HEK293T (cell line): ENCODE measurements at regions not wholly inside any gene's neighbourhood (a gene's known extent, or its start where the extent isn't known, plus 50 kb on each side); places are given as distances from the start of the nearest gene placed in this dataset.

Source experiments
- ARNT ChIP-seq: fragments of 450-650 bp; IDR thresholded peaks from 2 replicates; pipeline ENCODE4 v1.6.1; 2017; ENCODE audit warnings: mild to moderate bottlenecking
- ELF4 ChIP-seq: fragments of 450-650 bp; IDR thresholded peaks from 2 replicates; pipeline ENCODE4 v1.6.1; 2017; ENCODE audit warnings: antibody characterized with exemption
- SP1 ChIP-seq: fragments of 450-650 bp; IDR thresholded peaks from 2 replicates; pipeline ENCODE4 v1.6.1; 2017

DNA sequence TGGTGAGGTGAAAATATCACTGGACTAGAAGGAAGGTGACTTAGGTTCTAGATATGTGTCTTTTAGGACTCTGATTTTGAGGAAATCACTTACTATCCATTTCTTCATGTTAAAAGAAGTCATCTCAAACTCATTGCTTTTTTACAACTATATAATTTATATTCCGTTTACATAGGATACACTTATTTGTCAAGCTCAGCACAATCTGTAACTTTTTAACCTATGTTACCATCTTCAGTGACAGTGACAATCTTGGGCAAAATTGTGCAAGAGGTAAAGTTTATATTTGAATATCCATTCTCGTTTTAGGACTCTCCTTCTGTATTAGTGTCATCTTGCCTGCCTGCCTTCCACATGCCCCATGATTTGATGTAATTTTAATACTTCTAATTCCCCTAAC is 74.0 kb upstream of the FAM83B start:
- TF ChIP-seq SP1 (no peak), ARNT (no peak), ELF4 (no peak)
